WI38 (cell line): ENCODE measurements at regions not wholly inside any gene's neighbourhood (a gene's known extent, or its start where the extent isn't known, plus 50 kb on each side); places are given as distances from the start of the nearest gene placed in this dataset.

Source experiments
- H3K4me3 ChIP-seq: 2 replicates; pipeline ENCODE4 v1.5.1; 2011; ENCODE audit warnings: low read depth, mild to moderate bottlenecking, control low read depth, low read length
- TF ChIP-seq, protein P1 (sequence below): IDR thresholded peaks from 2 replicates; pipeline ENCODE4 v1.5.1; 2012; ENCODE audit warnings: low read depth, mild to moderate bottlenecking, control low read depth, low read length

DNA sequence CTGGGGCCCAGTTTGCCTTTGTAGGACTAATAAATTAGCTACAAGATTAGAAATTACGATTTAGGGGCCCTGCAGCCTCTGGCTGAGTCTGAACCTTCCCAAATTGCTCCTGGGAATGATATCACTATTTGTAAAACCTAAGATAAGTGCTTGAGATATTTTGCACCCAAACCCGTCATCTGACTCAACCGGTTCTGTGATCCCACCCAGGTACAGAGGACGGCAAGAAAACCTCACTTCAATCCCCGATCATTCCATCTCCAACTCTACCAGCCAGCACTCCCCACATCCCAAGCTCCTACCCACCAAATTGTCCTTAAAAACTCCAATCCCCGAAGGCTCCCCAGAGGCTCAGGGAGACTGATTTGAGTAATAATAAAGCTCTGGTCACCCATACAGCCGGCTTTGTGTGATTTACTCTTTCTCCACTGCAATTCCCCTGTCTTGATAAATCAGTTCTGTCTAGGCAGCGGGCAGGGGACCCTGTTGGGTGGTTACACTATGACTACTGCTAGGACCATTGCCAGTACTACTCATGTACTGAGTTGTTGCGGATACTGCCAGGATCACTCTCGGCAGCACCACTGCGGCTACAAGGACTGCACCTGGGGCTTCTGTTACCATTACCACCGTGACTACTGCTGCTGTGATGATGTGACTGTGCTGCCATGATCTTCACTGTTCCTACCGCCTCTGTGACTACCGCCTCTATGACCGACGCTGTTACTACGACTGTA is 73.1 kb downstream of the IRF8 start:
- H3K4me3 ChIP-seq, result no peak overlapping the region
- TF ChIP-seq, protein P1, sequence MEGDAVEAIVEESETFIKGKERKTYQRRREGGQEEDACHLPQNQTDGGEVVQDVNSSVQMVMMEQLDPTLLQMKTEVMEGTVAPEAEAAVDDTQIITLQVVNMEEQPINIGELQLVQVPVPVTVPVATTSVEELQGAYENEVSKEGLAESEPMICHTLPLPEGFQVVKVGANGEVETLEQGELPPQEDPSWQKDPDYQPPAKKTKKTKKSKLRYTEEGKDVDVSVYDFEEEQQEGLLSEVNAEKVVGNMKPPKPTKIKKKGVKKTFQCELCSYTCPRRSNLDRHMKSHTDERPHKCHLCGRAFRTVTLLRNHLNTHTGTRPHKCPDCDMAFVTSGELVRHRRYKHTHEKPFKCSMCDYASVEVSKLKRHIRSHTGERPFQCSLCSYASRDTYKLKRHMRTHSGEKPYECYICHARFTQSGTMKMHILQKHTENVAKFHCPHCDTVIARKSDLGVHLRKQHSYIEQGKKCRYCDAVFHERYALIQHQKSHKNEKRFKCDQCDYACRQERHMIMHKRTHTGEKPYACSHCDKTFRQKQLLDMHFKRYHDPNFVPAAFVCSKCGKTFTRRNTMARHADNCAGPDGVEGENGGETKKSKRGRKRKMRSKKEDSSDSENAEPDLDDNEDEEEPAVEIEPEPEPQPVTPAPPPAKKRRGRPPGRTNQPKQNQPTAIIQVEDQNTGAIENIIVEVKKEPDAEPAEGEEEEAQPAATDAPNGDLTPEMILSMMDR, result no peak

DNA sequence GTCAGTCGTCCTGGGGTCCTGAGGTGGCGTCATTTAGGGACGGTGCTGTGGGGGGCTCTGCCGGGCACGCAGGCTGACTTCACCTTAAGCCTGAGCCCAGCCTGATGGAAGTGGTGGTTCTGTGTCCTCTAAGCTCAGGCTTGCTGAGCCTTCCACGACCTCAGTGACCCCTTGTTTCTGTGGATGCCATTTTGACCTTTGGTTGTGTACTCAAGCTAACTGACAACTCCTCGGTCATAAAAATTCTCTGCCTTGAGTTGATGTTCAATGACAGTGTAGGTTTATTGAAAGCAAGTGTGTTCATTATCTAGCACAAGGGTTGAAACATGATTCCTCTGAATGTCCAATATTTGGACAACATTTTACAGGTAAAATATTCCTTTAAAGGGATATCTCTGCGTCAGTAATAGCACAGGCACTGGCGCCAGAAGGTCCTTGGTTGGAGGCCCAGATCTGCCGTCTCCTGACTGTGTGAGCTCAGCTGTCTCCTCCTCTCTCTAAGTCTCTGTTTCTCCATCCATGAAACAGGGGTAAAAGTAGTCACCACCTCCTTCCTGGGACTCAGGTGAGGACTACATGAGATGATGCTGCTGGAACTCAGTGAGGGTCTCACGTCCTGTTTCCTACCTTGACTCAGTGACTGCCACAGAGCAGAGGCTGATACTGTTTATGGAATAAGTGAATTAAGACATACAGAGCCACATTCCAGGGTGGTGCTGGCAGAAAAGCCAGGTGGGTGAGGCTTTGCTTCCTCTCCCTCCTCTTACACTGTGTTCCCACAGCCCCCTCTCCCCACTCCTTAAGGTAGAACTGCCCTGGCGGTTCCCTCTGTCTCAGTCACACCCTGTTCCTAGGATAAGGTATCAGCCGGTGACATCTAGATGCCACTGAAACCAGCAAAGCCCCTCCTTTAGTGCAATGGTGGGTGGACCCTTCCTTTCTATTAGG is 75.7 kb downstream of the IRF8 start:
- TF ChIP-seq, protein P1, result no peak
- H3K4me3 ChIP-seq, result no peak overlapping the region

DNA sequence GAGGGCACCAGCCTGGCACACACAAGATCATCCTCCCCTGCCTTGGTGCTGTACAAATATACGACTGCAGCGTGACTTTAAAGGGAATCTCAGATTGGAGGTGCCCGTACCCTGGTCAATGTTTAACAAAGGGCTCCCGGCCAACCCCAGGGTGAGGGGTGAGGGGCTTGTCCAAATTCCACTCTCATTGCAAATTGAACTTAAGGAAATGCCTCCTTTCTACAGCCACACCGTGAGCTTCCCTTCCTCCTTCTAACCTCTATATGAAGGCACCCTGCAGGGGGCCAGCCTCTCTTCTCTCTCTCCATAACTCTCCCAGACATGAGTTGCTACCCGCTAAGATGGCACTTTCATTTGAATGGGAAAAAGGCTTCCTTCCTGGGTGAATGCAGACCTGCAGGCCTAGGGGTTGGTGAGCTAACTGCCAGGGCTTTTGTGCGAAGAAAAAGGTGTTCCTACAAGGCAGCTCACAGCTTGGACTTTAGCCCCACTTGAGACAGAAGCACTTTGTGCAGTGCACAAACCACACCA is 76.6 kb downstream of the IRF8 start:
- no peak overlapping the region for H3K4me3 ChIP-seq
- TF ChIP-seq, protein P1, result no peak

DNA sequence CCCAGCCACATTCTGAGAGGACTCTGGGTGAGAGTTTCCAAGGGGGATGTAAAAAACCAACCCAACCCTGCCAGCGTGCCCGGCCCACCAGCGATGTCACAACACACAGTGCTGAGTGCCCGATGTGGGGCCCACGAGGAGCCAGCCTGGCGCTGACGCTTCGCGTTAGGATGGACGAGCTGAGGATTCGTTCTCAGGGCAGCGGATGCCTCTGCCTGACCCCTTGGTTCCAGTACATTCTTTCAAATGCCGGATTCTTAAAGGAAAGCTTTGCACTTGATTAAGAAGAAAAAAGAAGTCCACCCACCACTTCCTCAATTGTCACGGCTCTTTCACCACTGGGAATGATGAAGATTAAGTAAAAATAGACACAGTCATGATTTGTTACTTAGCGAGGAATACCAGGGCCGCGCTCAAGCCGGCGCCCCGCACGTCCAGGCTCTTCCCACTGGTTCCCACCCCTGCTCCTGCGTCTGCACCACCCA is 79.4 kb downstream of the IRF8 start:
- no peak overlapping the region for H3K4me3 ChIP-seq
- TF ChIP-seq, protein P1, result no peak

DNA sequence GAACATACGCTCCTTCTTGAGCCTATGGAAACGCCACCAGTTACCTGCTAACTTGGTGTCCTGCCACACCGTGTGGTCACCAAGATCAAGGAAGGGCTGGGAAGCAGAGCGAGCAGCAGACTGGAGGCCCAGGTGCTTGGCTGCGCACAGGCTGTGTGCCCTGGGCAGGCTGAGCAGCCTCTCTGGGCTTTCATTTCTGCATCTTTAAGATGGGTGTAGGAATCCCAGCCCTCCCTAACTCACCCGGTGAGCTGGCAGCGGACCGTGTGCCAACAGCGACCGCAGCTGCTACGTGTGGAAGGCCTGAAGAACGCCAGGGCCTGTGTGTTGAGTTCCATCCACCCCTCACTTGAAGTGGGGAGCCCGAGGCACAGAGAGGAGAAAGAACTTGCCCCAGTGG is 80.0 kb downstream of the IRF8 start:
- H3K4me3 ChIP-seq, result no peak overlapping the region
- TF ChIP-seq, protein P1, result no peak

DNA sequence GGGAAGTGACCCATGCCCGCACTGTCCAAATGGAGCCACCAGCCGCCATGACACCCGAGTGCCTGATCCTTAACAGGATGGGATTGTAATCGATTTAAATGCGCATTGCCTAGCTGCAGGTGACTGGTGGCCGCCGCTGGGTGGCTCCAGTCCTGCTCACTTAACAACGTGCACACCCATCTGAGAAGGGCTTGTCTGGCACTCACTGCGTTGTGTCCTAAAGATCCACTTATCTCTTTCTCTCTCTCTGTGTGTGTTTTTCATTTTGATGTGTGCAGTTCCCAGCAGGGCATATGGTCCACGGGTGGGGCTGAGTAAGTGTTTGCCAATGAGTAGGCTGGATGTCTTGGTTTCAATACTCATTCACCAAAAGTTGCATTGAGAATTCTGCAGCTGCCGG is 80.6 kb downstream of the IRF8 start:
- TF ChIP-seq, protein P1, result no peak

More for the DNA sequence above, 80.6 kb downstream of the IRF8 start:
- H3K4me3 ChIP-seq, result no peak overlapping the region
